GM18870 (cell line): ENCODE measurements at regions not wholly inside any gene's neighbourhood (a gene's known extent, or its start where the extent isn't known, plus 50 kb on each side); places are given as distances from the start of the nearest gene placed in this dataset.
"Not testable (repeated sequence)": the region's sequence is repeated elsewhere in the genome, so short reads cannot be mapped to it uniquely, and the experiment has no call there.

Experiments used
- ATAC-seq: cut with Tn5 transposase; IDR thresholded peaks from one replicate; pipeline ENCODE4 v1.9.1; 2021; ENCODE audit warnings: moderate library complexity; ENCODE audit not compliant: unreplicated experiment

- no peak for ATAC-seq
Measured at GRCh38 chr3:99322551-99322950, 315.8 kb upstream of the COL8A1 start.

GRCh38 chr3:99321261-99321660 lies 317.1 kb upstream of the COL8A1 start:
- ATAC-seq = no peak

- ATAC-seq = no peak
Measured at GRCh38 chr3:99319961-99320360, 318.4 kb upstream of the COL8A1 start.

GRCh38 chr3:99319450-99319849 lies 318.9 kb upstream of the COL8A1 start:
- no peak for ATAC-seq

GRCh38 chr3:99317201-99317600 lies 321.2 kb upstream of the COL8A1 start:
- no peak for ATAC-seq

- ATAC-seq = no peak
Measured at GRCh38 chr3:99315896-99316295, 322.5 kb upstream of the COL8A1 start.

- ATAC-seq = no peak
Measured at GRCh38 chr3:99313485-99313884, 324.9 kb upstream of the COL8A1 start.

- no peak for ATAC-seq
Measured at GRCh38 chr3:99298661-99299060, 339.7 kb upstream of the COL8A1 start.

- no peak for ATAC-seq
Measured at GRCh38 chr3:99295836-99296235, 342.6 kb upstream of the COL8A1 start.

- ATAC-seq = not testable (repeated sequence)
Measured at GRCh38 chr3:99294092-99294491, 344.3 kb upstream of the COL8A1 start.

- ATAC-seq = no peak
Measured at GRCh38 chr3:99287876-99288275, 350.5 kb upstream of the COL8A1 start.

- no peak for ATAC-seq
Measured at GRCh38 chr3:99286266-99286845, 352.0 kb upstream of the COL8A1 start.

- ATAC-seq = no peak
Measured at GRCh38 chr3:99269606-99270351, 368.3 kb upstream of the DCBLD2 start.

- no peak for ATAC-seq
Measured at GRCh38 chr3:99256788-99257187, 355.3 kb upstream of the DCBLD2 start.

- no peak for ATAC-seq
Measured at GRCh38 chr3:99253963-99254355, 352.5 kb upstream of the DCBLD2 start.

GRCh38 chr3:99250821-99251355 lies 349.4 kb upstream of the DCBLD2 start:
- ATAC-seq = no peak

- ATAC-seq = no peak
Measured at GRCh38 chr3:99250272-99250671, 348.8 kb upstream of the DCBLD2 start.

- no peak for ATAC-seq
Measured at GRCh38 chr3:99249627-99250026, 348.1 kb upstream of the DCBLD2 start.

GRCh38 chr3:99248913-99249312 lies 347.4 kb upstream of the DCBLD2 start:
- ATAC-seq = no peak

- no peak for ATAC-seq
Measured at GRCh38 chr3:99248130-99248529, 346.6 kb upstream of the DCBLD2 start.

- no peak for ATAC-seq
Measured at GRCh38 chr3:99246010-99246654, 344.6 kb upstream of the DCBLD2 start.

GRCh38 chr3:99242271-99242670 lies 340.8 kb upstream of the DCBLD2 start:
- no peak for ATAC-seq
